Epithelial cell of proximal tubule (primary cell): ENCODE measurements at regions not wholly inside any gene's neighbourhood (a gene's known extent, or its start where the extent isn't known, plus 50 kb on each side); places are given as distances from the start of the nearest gene placed in this dataset.

Source experiments
- DNase-seq: peaks from one replicate; pipeline ENCODE4 v3.0.0-alpha.2; 2011; ENCODE audit warnings: low read depth
- H3K4me3 ChIP-seq: 2 replicates; pipeline ENCODE4 v1.5.1; 2011; ENCODE audit warnings: low read depth, mild to moderate bottlenecking, low read length
- CTCF ChIP-seq: conservative IDR thresholded peaks from 2 replicates; pipeline ENCODE4 v1.5.1; 2012; ENCODE audit warnings: low read depth, mild to moderate bottlenecking, low read length

DNA sequence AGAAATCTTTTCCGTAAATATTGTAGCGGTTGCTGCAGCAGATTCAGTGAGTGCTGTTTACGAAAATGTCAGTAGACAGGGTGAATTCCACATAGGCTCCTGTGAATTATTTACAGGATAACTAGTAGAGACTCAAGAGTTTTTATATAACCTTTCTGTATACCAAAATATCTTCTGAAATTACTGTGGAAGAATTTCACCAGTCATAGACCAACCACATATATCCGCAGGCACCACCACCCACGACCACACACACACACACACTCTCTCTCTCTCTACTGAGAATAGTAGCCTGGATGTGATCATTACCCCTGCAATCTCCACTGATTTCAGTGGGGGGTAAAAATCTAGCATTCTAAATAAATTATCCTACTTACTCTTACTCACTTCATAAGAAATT, 341.8 kb downstream of the RBM43 start:
- peak overlapping the region; percentile 14 for H3K4me3 ChIP-seq
- TF ChIP-seq CTCF: no peak
- DNase-seq: peak; percentile 38

- DNase-seq: no peak
- no peak overlapping the region for H3K4me3 ChIP-seq
- no peak for TF ChIP-seq CTCF
Measured at GRCh38 chr2:150917961-150918713, 343.5 kb downstream of the RBM43 start.

- TF ChIP-seq CTCF: no peak
- DNase-seq: no peak
- no peak overlapping the region for H3K4me3 ChIP-seq
Measured at GRCh38 chr2:150916467-150917396, 344.9 kb downstream of the RBM43 start.

DNA sequence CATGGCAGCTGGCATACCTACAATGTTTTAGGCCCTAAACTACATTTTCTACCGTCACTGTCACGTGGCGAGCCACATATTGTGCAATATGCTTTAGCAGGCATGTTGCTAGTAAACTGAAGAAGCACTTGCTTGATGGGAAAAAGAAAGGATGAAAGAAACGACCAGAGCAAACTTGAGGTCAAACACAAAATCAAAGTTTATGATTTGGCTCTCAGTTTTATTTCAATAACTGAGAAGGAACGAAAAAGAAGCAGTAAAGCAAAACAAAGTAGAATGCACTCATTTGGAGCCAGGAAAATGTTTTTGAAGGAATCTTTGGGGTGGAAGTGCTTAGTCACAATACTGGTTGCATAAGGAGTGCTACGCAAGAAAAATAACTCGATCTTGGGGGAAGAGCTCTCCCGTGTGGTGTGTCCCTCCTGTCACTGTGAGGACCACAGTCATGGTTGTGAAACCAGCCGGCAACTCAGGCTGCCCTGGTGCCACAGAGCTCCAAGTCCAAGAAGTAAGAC, 349.8 kb downstream of the RBM43 start:
- no peak overlapping the region for H3K4me3 ChIP-seq
- peak; percentile 80 for DNase-seq
- peak; percentile 42 for TF ChIP-seq CTCF

- peak; percentile 29 for TF ChIP-seq CTCF
- no peak for DNase-seq
- no peak overlapping the region for H3K4me3 ChIP-seq
Measured at GRCh38 chr2:150909613-150910012, 352.1 kb downstream of the RBM43 start.

- no peak for DNase-seq
- H3K4me3 ChIP-seq: no peak overlapping the region
- TF ChIP-seq CTCF: no peak
Measured at GRCh38 chr2:150909090-150909489, 352.6 kb downstream of the RBM43 start.
